GM23338 (cell line): ENCODE measurements at regions not wholly inside any gene's neighbourhood (a gene's known extent, or its start where the extent isn't known, plus 50 kb on each side); places are given as distances from the start of the nearest gene placed in this dataset.

Experiments
- ATAC-seq: fragments of 200-7000 bp; cut with Tn5 transposase; 3 replicates; pipeline ENCODE4 v1.9.1; 2020
- DNase-seq: peaks from one replicate; pipeline ENCODE4 v3.0.0-alpha.2; 2015; ENCODE audit warnings: low spot score
- H2AFZ ChIP-seq: fragments of 200-600 bp; sonication (generic); 2 replicates; pipeline ENCODE4 v1.8.0; 2016; ENCODE audit warnings: antibody characterized with exemption, mild to moderate bottlenecking, moderate library complexity
- H3F3A ChIP-seq: fragments of 200-600 bp; sonication (generic); replicated peaks from 2 replicates; pipeline ENCODE4 v1.8.0; 2017; ENCODE audit warnings: antibody characterized with exemption, mixed run types, low read depth
- H3K27ac ChIP-seq: fragments of 200-600 bp; sonication (generic); 2 replicates; pipeline ENCODE4 v1.6.1; 2016; ENCODE audit warnings: low read depth
- H3K27me3 ChIP-seq: fragments of 200-600 bp; sonication (generic); 2 replicates; pipeline ENCODE4 v1.8.0; 2016; ENCODE audit warnings: mild to moderate bottlenecking, mixed run types, moderate library complexity; ENCODE audit not compliant: insufficient read depth
- H3K36me3 ChIP-seq: fragments of 200-600 bp; sonication (generic); 2 replicates; pipeline ENCODE4 v1.8.0; 2016; ENCODE audit warnings: mild to moderate bottlenecking; ENCODE audit not compliant: insufficient read depth
- H3K4me1 ChIP-seq: fragments of 200-600 bp; sonication (generic); 2 replicates; pipeline ENCODE4 v1.8.0; 2016; ENCODE audit warnings: mild to moderate bottlenecking, moderate library complexity; ENCODE audit not compliant: insufficient read depth
- H3K4me2 ChIP-seq: fragments of 200-600 bp; sonication (generic); 2 replicates; pipeline ENCODE4 v1.7.1; 2017; ENCODE audit warnings: mixed run types
- H3K4me3 ChIP-seq: fragments of 200-600 bp; sonication (generic); 2 replicates; pipeline ENCODE4 v1.6.1; 2016; ENCODE audit warnings: mixed run types
- H3K79me2 ChIP-seq: fragments of 200-600 bp; sonication (generic); replicated peaks from 2 replicates; pipeline ENCODE4 v1.8.0; 2017; ENCODE audit warnings: mild to moderate bottlenecking; ENCODE audit not compliant: insufficient read depth
- H3K9me2 ChIP-seq: fragments of 200-600 bp; sonication (generic); 2 replicates; pipeline ENCODE4 v1.8.0; 2017; ENCODE audit not compliant: insufficient read depth
- H4K20me1 ChIP-seq: fragments of 200-600 bp; sonication (generic); replicated peaks from 2 replicates; pipeline ENCODE4 v1.8.0; 2017; ENCODE audit warnings: mild to moderate bottlenecking; ENCODE audit not compliant: insufficient read depth
- H3K27ac Mint-ChIP-seq: 2 replicates; pipeline ENCODE4 v1.8.0; 2020; ENCODE audit warnings: inconsistent platforms, mild to moderate bottlenecking, moderate library complexity, mixed read lengths
- H3K27me3 Mint-ChIP-seq: 3 replicates; pipeline ENCODE4 v1.8.0; 2022; ENCODE audit warnings: low read depth, mild to moderate bottlenecking, moderate library complexity, mixed read lengths, inconsistent platforms; ENCODE audit not compliant: insufficient read depth, poor library complexity
- H3K36me3 Mint-ChIP-seq: 3 replicates; pipeline ENCODE4 v1.8.0; 2021; ENCODE audit warnings: low read depth, mild to moderate bottlenecking, inconsistent platforms, moderate library complexity, mixed read lengths
- H3K4me1 Mint-ChIP-seq: 3 replicates; pipeline ENCODE4 v1.8.0; 2020; ENCODE audit warnings: mild to moderate bottlenecking, inconsistent platforms, mixed read lengths
- H3K4me3 Mint-ChIP-seq: 3 replicates; pipeline ENCODE4 v1.8.0; 2021; ENCODE audit warnings: moderate library complexity, mild to moderate bottlenecking, inconsistent platforms, mixed read lengths
- H3K9me3 Mint-ChIP-seq: 3 replicates; pipeline ENCODE4 v1.8.0; 2020; ENCODE audit warnings: moderate library complexity, mild to moderate bottlenecking, inconsistent platforms, mixed read lengths
- CREB1 ChIP-seq: fragments of 250-450 bp; sonication (Bioruptor Pico); IDR thresholded peaks from 2 replicates; pipeline ENCODE4 v1.5.0; 2020; ENCODE audit warnings: low read depth, mild to moderate bottlenecking, moderate library complexity
- EZH2 ChIP-seq: fragments of 200-600 bp; sonication (generic); IDR thresholded peaks from one replicate; pipeline ENCODE4 v1.8.0; 2017; ENCODE audit warnings: antibody characterized with exemption, mild to moderate bottlenecking, low read depth; ENCODE audit not compliant: unreplicated experiment
- EZH2phosphoT487 ChIP-seq: fragments of 200-600 bp; sonication (generic); IDR thresholded peaks from one replicate; pipeline ENCODE4 v1.8.1; 2018; ENCODE audit warnings: antibody characterized with exemption; ENCODE audit not compliant: unreplicated experiment
- JUNB ChIP-seq: IDR thresholded peaks from one replicate; pipeline ENCODE4 v1.6.1; 2016; ENCODE audit warnings: antibody characterized with exemption; ENCODE audit not compliant: unreplicated experiment
- NANOG ChIP-seq: IDR thresholded peaks from 2 replicates; pipeline ENCODE4 v1.6.1; 2016; ENCODE audit warnings: antibody characterized with exemption, borderline replicate concordance
- POLR2AphosphoS5 ChIP-seq: IDR thresholded peaks from 2 replicates; pipeline ENCODE4 v1.6.1; 2016; ENCODE audit warnings: antibody characterized with exemption, low read depth
- STAT1 ChIP-seq: IDR thresholded peaks from one replicate; pipeline ENCODE4 v1.6.1; 2016; ENCODE audit warnings: antibody characterized with exemption; ENCODE audit not compliant: unreplicated experiment
- ZNF114 ChIP-seq: fragments of 250-450 bp; sonication (Bioruptor Pico); IDR thresholded peaks from 2 replicates; pipeline ENCODE4 v1.5.0; 2020; ENCODE audit warnings: mild to moderate bottlenecking, moderate library complexity
- ZNF331 ChIP-seq: fragments of 250-450 bp; sonication (Bioruptor Pico); IDR thresholded peaks from 2 replicates; pipeline ENCODE4 v1.5.0; 2020; ENCODE audit warnings: low read depth, mild to moderate bottlenecking, moderate library complexity
- TF ChIP-seq, protein P1 (sequence below), 2 experiments: fragments of 200-600 bp in 1 of 2; sonication (generic) in 1 of 2; conservative IDR thresholded peaks; 2 replicates each; pipeline versions ENCODE4 v1.5.1 to v1.6.1; 2016 to 2017; ENCODE audit warnings: antibody characterized with exemption in 2 of 2, low read depth in 2 of 2, mild to moderate bottlenecking in 2 of 2, moderate library complexity in 1 of 2
- TF ChIP-seq, protein P2 (sequence below): fragments of 250-450 bp; sonication (Bioruptor Pico); IDR thresholded peaks from 2 replicates; pipeline ENCODE4 v1.5.0; 2020; ENCODE audit warnings: mild to moderate bottlenecking, moderate library complexity
- TF ChIP-seq, protein P3 (sequence below): IDR thresholded peaks from 2 replicates; pipeline ENCODE4 v1.6.1; 2016; ENCODE audit warnings: antibody characterized with exemption
- TF ChIP-seq, protein P4 (sequence below): IDR thresholded peaks from one replicate; pipeline ENCODE4 v1.6.1; 2018; ENCODE audit warnings: antibody characterized with exemption; ENCODE audit not compliant: unreplicated experiment

DNA sequence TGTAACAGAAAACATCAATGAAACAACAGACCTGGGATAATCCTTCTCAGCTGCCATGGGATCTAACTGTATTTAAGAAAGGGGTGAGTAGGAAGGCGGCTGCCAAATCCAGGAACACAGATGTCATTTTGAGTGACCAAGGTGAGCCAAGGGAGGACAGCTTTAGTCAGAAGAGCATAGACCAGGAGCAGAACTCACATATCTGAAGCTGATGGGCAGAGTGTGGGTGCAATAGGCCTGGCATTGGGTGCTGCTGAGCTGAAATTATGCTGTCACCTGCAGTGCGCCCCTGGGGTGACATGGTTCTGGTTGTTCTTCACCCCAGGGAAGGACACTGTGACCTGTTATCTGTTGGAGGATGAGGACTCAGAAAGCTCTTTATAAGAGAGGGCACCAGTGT lies 88.9 kb upstream of the TOP3B start:
- Histone ChIP-seq H3K4me2 (no peak overlapping the region), H3K27me3 (peaks cover 100% of the 10 kb centered on the region), H4K20me1 (no peaks in the 10 kb centered on the region; the same call in 1 of the 2 replicates), H3K36me3 (no peaks in the 10 kb centered on the region), H3K27ac (no peak overlapping the region), H3K4me3 (no peak overlapping the region), H3K9me2 (no peaks in the 10 kb centered on the region), H3K4me1 (no peaks in the 10 kb centered on the region), H3F3A (no peaks in the 10 kb centered on the region), H2AFZ (no peak overlapping the region), H3K79me2 (no peaks in the 10 kb centered on the region)
- Mint-ChIP-seq H3K4me1 (no peaks in the 10 kb centered on the region), H3K36me3 (no peaks in the 10 kb centered on the region), H3K4me3 (no peak overlapping the region), H3K27me3 (peaks cover 94% of the 10 kb centered on the region), H3K27ac (no peak overlapping the region), H3K9me3 (no peaks in the 10 kb centered on the region)
- TF ChIP-seq, protein P1, sequence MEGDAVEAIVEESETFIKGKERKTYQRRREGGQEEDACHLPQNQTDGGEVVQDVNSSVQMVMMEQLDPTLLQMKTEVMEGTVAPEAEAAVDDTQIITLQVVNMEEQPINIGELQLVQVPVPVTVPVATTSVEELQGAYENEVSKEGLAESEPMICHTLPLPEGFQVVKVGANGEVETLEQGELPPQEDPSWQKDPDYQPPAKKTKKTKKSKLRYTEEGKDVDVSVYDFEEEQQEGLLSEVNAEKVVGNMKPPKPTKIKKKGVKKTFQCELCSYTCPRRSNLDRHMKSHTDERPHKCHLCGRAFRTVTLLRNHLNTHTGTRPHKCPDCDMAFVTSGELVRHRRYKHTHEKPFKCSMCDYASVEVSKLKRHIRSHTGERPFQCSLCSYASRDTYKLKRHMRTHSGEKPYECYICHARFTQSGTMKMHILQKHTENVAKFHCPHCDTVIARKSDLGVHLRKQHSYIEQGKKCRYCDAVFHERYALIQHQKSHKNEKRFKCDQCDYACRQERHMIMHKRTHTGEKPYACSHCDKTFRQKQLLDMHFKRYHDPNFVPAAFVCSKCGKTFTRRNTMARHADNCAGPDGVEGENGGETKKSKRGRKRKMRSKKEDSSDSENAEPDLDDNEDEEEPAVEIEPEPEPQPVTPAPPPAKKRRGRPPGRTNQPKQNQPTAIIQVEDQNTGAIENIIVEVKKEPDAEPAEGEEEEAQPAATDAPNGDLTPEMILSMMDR (conservative IDR thresholded peaks at IDR 0.05; ENCODE audit: low read depth in 2 of 2): no peak
- no peak for TF ChIP-seq NANOG
- TF ChIP-seq, protein P2, sequence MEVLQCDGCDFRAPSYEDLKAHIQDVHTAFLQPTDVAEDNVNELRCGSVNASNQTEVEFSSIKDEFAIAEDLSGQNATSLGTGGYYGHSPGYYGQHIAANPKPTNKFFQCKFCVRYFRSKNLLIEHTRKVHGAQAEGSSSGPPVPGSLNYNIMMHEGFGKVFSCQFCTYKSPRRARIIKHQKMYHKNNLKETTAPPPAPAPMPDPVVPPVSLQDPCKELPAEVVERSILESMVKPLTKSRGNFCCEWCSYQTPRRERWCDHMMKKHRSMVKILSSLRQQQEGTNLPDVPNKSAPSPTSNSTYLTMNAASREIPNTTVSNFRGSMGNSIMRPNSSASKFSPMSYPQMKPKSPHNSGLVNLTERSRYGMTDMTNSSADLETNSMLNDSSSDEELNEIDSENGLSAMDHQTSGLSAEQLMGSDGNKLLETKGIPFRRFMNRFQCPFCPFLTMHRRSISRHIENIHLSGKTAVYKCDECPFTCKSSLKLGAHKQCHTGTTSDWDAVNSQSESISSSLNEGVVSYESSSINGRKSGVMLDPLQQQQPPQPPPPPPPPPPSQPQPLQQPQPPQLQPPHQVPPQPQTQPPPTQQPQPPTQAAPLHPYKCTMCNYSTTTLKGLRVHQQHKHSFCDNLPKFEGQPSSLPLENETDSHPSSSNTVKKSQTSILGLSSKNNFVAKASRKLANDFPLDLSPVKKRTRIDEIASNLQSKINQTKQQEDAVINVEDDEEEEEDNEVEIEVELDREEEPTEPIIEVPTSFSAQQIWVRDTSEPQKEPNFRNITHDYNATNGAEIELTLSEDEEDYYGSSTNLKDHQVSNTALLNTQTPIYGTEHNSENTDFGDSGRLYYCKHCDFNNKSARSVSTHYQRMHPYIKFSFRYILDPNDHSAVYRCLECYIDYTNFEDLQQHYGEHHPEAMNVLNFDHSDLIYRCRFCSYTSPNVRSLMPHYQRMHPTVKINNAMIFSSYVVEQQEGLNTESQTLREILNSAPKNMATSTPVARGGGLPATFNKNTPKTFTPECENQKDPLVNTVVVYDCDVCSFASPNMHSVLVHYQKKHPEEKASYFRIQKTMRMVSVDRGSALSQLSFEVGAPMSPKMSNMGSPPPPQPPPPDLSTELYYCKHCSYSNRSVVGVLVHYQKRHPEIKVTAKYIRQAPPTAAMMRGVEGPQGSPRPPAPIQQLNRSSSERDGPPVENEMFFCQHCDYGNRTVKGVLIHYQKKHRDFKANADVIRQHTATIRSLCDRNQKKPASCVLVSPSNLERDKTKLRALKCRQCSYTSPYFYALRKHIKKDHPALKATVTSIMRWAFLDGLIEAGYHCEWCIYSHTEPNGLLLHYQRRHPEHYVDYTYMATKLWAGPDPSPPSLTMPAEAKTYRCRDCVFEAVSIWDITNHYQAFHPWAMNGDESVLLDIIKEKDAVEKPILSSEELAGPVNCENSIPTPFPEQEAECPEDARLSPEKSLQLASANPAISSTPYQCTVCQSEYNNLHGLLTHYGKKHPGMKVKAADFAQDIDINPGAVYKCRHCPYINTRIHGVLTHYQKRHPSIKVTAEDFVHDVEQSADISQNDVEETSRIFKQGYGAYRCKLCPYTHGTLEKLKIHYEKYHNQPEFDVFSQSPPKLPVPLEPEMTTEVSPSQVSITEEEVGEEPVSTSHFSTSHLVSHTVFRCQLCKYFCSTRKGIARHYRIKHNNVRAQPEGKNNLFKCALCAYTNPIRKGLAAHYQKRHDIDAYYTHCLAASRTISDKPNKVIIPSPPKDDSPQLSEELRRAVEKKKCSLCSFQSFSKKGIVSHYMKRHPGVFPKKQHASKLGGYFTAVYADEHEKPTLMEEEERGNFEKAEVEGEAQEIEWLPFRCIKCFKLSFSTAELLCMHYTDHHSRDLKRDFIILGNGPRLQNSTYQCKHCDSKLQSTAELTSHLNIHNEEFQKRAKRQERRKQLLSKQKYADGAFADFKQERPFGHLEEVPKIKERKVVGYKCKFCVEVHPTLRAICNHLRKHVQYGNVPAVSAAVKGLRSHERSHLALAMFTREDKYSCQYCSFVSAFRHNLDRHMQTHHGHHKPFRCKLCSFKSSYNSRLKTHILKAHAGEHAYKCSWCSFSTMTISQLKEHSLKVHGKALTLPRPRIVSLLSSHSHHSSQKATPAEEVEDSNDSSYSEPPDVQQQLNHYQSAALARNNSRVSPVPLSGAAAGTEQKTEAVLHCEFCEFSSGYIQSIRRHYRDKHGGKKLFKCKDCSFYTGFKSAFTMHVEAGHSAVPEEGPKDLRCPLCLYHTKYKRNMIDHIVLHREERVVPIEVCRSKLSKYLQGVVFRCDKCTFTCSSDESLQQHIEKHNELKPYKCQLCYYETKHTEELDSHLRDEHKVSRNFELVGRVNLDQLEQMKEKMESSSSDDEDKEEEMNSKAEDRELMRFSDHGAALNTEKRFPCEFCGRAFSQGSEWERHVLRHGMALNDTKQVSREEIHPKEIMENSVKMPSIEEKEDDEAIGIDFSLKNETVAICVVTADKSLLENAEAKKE: no peak
- no peak for TF ChIP-seq JUNB
- no peak for TF ChIP-seq ZNF114 (CRISPR knock-in tag)
- TF ChIP-seq POLR2AphosphoS5: no peak
- TF ChIP-seq, protein P3, sequence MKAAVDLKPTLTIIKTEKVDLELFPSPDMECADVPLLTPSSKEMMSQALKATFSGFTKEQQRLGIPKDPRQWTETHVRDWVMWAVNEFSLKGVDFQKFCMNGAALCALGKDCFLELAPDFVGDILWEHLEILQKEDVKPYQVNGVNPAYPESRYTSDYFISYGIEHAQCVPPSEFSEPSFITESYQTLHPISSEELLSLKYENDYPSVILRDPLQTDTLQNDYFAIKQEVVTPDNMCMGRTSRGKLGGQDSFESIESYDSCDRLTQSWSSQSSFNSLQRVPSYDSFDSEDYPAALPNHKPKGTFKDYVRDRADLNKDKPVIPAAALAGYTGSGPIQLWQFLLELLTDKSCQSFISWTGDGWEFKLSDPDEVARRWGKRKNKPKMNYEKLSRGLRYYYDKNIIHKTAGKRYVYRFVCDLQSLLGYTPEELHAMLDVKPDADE: no peak
- TF ChIP-seq, protein P4, sequence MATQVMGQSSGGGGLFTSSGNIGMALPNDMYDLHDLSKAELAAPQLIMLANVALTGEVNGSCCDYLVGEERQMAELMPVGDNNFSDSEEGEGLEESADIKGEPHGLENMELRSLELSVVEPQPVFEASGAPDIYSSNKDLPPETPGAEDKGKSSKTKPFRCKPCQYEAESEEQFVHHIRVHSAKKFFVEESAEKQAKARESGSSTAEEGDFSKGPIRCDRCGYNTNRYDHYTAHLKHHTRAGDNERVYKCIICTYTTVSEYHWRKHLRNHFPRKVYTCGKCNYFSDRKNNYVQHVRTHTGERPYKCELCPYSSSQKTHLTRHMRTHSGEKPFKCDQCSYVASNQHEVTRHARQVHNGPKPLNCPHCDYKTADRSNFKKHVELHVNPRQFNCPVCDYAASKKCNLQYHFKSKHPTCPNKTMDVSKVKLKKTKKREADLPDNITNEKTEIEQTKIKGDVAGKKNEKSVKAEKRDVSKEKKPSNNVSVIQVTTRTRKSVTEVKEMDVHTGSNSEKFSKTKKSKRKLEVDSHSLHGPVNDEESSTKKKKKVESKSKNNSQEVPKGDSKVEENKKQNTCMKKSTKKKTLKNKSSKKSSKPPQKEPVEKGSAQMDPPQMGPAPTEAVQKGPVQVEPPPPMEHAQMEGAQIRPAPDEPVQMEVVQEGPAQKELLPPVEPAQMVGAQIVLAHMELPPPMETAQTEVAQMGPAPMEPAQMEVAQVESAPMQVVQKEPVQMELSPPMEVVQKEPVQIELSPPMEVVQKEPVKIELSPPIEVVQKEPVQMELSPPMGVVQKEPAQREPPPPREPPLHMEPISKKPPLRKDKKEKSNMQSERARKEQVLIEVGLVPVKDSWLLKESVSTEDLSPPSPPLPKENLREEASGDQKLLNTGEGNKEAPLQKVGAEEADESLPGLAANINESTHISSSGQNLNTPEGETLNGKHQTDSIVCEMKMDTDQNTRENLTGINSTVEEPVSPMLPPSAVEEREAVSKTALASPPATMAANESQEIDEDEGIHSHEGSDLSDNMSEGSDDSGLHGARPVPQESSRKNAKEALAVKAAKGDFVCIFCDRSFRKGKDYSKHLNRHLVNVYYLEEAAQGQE: no peak
- TF ChIP-seq STAT1: no peak
- TF ChIP-seq ZNF331: no peak
- no peak for TF ChIP-seq EZH2phosphoT487
- TF ChIP-seq CREB1 (CRISPR knock-in tag): no peak
- TF ChIP-seq EZH2: no peak
- no peak for ATAC-seq
- DNase-seq: no peak
